ENCODE measurements at regions not wholly inside any gene's neighbourhood (a gene's known extent, or its start where the extent isn't known, plus 50 kb on each side); places are given as distances from the start of the nearest gene placed in this dataset.
A peak's percentile ranks its signal among the peaks of the same experiment; 100 is the strongest.
"Not testable (repeated sequence)": the region's sequence is repeated elsewhere in the genome, so short reads cannot be mapped to it uniquely, and the experiment has no call there.

DNA sequence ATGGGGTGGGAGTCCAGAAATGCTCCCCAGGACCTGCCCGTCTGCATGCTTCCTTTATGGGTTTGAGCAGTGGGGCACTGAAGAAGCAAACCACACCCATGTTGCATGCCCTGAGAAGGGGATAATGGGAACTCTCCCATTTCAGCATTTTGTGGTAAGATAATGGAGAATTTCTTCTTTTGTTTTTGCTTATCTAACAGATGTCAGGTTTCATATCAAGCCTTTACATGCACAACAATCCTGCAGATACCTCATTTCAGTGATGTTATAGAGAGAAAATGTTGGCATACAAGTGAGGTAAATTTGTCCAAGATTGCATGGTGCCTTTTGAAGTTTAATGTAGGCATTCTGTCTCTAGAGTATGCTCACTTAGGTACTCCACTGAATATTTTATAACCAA lies 177.0 kb downstream of the ALX1 start:
- Mint-ChIP-seq H3K4me1 (ENCODE audit: low read depth) (no peaks in the 10 kb centered on the region), H3K4me3 (no peak overlapping the region), H3K36me3 (no peaks in the 10 kb centered on the region), H3K27ac (no peak overlapping the region), H3K9me3 (ENCODE audit: low read depth) (no peaks in the 10 kb centered on the region), H3K27me3 (no peaks in the 10 kb centered on the region)

DNA sequence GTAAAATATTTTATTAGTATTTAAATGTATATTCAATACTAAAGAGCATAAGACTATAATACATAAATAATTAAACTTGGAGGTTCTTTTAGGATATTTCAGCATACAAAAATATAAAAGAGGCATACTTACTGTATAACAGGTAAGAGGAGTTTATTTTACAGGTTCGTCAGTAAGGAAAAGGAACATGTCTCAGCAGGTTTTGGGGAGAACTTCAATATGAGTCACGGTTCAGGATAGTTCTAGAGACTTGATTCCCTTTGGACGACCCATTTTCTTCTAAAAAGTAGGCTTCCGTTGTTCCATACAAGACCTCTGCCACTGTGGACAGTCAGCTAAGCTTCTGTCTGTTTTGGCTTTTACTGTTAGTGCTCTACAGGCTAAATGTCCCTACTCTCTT lies 181.1 kb downstream of the ALX1 start:
- Mint-ChIP-seq H3K27ac (no peak overlapping the region), H3K36me3 (no peaks in the 10 kb centered on the region), H3K9me3 (ENCODE audit: low read depth) (no peaks in the 10 kb centered on the region), H3K4me1 (ENCODE audit: low read depth) (no peaks in the 10 kb centered on the region), H3K27me3 (no peaks in the 10 kb centered on the region), H3K4me3 (no peak overlapping the region)

DNA sequence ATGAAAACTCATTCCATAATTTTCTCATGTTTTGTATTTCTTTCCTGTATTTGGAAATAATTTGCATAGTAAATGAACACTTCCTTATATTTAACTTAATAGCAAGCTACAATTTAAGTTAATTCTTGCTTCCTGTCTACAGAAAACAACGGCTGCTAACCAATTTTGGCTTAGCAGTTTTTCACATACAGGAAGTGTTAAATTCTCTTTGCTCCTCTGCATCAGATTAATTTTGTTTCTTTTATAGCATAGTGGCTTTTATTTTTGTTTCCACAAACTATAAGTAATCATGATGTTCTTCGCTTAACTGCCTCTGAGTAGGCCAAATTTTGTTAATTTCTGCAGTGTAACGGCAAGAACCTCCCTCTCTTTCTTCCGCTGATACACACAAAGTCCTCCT lies 182.9 kb downstream of the ALX1 start:
- no peaks in the 10 kb centered on the region for H3K9me3 Mint-ChIP-seq (ENCODE audit: low read depth)
- no peaks in the 10 kb centered on the region for H3K36me3 Mint-ChIP-seq
- H3K27ac Mint-ChIP-seq: no peak overlapping the region
- H3K27me3 Mint-ChIP-seq: no peaks in the 10 kb centered on the region
- no peaks in the 10 kb centered on the region for H3K4me1 Mint-ChIP-seq (ENCODE audit: low read depth)
- H3K4me3 Mint-ChIP-seq: no peak overlapping the region

DNA sequence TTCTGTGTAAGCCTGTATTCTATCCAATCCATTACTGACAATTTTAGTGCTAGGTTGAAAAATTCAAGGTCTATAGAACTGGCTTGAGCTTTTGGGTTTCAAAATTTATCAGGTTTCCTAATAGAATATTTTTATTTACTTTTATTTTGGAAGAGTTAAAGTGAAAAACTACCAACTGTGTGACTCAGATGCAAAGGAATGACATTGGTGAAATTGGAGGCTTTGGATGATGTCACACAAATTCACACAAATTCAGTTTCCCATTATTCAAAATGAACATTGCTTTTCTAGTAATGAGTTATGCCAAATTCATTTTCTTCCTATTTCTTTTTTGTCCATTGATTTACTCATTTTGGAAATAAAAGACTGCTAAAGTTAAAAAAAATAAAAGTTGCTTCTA lies 186.9 kb downstream of the ALX1 start:
- no peak overlapping the region for H3K4me3 Mint-ChIP-seq
- H3K36me3 Mint-ChIP-seq: no peaks in the 10 kb centered on the region
- peaks cover 14% of the 10 kb centered on the region for H3K4me1 Mint-ChIP-seq (ENCODE audit: low read depth)
- no peaks in the 10 kb centered on the region for H3K9me3 Mint-ChIP-seq (ENCODE audit: low read depth)
- no peaks in the 10 kb centered on the region for H3K27me3 Mint-ChIP-seq
- no peak overlapping the region for H3K27ac Mint-ChIP-seq

DNA sequence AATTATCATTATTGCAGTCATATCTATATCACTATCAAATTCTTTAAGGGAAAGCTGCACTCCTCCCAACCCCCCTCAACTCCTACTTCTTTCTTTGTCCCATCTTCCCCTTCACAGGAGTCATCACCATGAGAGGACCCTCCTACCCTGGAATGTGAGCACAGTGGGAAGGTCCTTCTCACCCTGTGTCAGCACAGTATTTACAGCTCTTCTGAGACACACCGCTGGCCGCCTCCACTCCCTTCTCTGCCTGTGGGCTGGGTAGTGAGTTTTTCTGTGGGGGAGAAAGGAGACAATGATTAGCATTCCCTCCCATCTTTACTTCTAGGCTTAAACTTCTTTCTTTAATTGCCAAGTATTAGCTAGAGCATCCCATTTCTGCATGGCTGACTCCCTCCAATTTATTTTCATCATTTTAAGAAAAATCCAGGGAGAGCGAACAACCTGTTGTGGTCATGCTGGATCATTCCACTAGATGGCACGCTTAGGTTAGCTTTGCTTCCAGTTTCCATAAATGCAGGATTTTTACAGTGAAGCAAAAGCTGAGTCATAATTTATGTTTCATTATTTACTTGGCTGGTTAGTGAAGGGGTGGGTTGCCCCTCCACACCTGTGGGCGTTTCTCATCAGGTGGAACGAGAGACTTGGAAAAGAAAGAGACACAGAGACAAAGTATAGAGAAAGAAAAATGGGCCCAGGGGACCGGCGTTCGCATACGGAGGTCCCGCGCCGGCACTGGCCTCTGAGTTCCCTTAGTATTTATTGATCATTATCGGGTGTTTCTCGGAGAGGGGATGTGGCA lies 188.5 kb downstream of the ALX1 start:
- H3K27ac Mint-ChIP-seq: peak overlapping the region; percentile 43
- peak overlapping the region; percentile 87 for H3K4me3 Mint-ChIP-seq
- H3K27me3 Mint-ChIP-seq: no peaks in the 10 kb centered on the region
- no peaks in the 10 kb centered on the region for H3K9me3 Mint-ChIP-seq (ENCODE audit: low read depth)
- H3K36me3 Mint-ChIP-seq: no peaks in the 10 kb centered on the region
- peaks cover 14% of the 10 kb centered on the region for H3K4me1 Mint-ChIP-seq (ENCODE audit: low read depth)

DNA sequence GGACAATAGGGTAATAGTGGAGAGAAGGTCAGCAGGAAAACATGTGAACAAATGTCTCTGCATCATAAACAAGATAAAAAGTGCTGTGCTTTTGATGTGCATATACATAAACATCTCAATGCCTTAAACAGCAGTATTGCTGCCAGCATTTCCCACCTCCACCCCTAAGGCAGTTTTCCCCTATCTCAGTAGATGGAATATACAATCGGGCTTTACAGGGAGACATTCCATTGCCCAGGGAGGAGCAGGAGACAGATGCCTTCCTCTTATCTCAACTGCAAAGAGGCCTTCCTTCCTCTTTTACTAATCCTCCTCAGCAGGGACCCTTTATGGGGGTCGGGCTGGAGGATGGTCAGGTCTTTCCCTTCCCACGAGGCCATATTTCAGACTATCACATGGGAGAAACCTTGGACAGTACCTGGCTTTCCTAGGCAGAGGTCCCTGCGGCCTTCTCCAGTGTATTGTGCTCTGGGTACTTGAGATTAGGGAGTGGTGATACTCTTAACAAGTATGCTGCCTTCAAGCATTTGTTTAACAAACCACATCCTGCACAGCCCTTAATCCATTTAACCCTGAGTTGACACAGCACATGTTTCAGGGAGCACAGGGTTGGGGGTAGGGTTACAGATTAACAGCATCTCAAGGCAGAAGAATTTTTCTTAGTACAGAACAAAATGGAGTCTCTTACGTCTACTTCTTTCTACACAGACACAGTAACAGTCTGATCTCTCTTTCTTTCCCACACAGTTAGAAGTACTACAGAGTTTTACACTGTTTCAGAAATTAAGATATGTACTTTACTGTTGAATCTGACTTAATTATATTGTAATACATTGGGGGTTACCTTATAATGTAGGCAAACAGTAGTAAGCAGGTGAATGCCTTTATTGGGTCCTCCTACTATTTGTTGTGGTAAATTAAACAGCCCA lies 189.4 kb downstream of the ALX1 start:
- H3K36me3 Mint-ChIP-seq; H3K27ac Mint-ChIP-seq; H3K9me3 Mint-ChIP-seq (ENCODE audit: low read depth); H3K27me3 Mint-ChIP-seq: not testable (repeated sequence)
- peaks cover 14% of the 10 kb centered on the region for H3K4me1 Mint-ChIP-seq (ENCODE audit: low read depth)
- peak overlapping the region; percentile 87 for H3K4me3 Mint-ChIP-seq

DNA sequence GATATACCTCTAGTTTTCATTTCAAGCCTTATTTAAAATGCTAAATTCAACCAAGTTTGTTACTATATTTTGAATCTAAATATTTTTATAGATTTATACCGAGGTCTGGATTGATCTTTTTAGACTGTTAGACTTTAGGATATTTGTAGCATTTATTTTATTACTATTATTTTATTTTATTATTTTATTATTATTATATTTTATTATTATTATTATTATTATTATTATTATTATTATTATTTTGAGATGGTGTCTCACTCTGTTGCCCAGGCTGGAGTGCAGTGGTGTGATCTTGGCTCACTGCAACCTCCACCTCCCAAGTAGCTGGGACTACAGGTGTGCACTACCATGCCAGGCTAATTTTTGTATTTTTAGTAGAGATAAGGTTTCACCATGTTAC lies 195.3 kb downstream of the ALX1 start:
- H3K27me3 Mint-ChIP-seq; H3K4me3 Mint-ChIP-seq; H3K4me1 Mint-ChIP-seq (ENCODE audit: low read depth); H3K27ac Mint-ChIP-seq; H3K9me3 Mint-ChIP-seq (ENCODE audit: low read depth); H3K36me3 Mint-ChIP-seq: not testable (repeated sequence)

DNA sequence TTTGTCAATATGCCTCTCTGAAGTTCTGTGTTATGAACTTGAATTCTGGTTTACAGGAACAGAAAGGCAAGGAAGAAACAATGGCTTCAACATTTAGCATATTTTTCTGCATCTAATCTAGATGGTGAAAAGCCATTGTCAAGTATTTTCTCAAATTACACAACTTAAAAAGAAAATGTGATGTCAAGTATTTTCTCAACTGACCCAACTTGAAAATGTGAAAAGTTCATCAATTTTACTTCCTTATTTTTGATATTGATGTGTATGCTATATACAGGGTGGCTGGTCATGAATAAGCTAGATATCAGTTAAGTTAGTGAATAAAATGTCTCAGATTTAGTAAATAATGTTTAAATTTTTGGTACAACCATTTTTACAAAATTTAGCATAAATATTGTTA lies 196.7 kb downstream of the ALX1 start:
- Mint-ChIP-seq H3K4me1 (ENCODE audit: low read depth) (no peaks in the 10 kb centered on the region), H3K36me3 (no peaks in the 10 kb centered on the region)

DNA sequence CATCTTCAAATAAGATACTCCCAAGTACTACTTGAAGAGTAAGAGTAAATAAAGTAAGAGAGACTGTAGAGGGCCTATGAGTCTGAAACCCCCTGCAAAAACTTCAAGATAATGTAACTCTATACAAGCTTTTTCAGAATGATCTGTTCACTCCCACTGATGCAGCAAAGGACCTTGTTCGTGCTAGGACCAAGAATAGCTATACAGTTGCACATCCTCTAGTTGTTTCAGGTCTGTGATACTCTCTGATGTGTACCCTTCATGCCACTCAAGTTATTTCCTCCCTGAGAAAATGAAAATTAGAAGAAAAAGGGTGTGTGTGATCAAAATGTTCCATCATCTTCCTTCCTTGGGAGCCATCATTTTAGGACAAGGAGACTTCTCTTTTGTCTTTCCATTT lies 204.4 kb downstream of the ALX1 start:
- Mint-ChIP-seq H3K27ac (no peak overlapping the region), H3K36me3 (no peaks in the 10 kb centered on the region), H3K4me1 (ENCODE audit: low read depth) (no peaks in the 10 kb centered on the region), H3K27me3 (no peaks in the 10 kb centered on the region), H3K9me3 (ENCODE audit: low read depth) (no peaks in the 10 kb centered on the region), H3K4me3 (no peak overlapping the region)

More for the DNA sequence above, 196.7 kb downstream of the ALX1 start:
- no peak overlapping the region for H3K27ac Mint-ChIP-seq
- no peaks in the 10 kb centered on the region for H3K9me3 Mint-ChIP-seq (ENCODE audit: low read depth)
- H3K27me3 Mint-ChIP-seq: no peaks in the 10 kb centered on the region
- no peak overlapping the region for H3K4me3 Mint-ChIP-seq

DNA sequence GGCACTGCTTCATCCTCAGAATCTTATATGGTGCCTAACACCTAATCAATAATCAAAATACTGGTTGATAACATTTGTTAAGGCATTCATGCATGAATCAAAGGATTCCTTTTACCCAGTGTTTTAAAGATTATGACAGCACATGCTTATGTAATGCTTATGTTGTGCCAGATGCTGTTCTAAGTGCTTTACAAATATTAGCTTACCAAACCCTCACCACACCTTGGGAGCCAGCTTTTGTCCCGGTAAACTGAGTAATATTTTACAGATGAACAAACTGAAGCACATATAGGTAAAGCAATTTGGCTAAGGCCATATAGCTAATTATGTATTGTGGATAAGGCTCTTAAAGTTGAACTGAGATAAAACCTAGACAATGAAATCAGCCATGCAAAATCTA lies 209.2 kb downstream of the ALX1 start:
- Mint-ChIP-seq H3K9me3 (ENCODE audit: low read depth) (peaks cover 11% of the 10 kb centered on the region), H3K27me3 (no peaks in the 10 kb centered on the region), H3K27ac (no peak overlapping the region), H3K36me3 (no peaks in the 10 kb centered on the region), H3K4me3 (no peak overlapping the region), H3K4me1 (ENCODE audit: low read depth) (no peaks in the 10 kb centered on the region)

DNA sequence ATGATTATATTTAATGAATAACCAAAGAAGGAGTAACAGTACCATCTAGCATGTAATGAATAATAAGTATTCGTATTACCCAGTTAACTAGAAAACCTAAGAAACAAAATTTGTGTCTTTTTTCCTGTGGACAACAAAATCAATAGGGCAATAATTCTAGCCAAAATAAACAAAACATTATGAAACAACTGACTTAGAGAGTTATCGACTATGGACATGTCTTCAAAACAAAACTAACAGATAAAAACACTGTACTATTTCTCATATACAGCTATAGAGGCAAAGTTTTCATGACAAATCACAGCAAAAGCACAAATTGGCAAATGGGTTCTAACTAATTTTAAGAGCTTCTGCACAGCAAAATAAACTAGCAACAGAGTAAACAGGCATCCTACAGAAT lies 224.1 kb downstream of the ALX1 start:
- no peaks in the 10 kb centered on the region for H3K9me3 Mint-ChIP-seq (ENCODE audit: low read depth)
- no peaks in the 10 kb centered on the region for H3K27me3 Mint-ChIP-seq
- no peak overlapping the region for H3K27ac Mint-ChIP-seq
- no peak overlapping the region for H3K4me3 Mint-ChIP-seq
- H3K36me3 Mint-ChIP-seq: no peaks in the 10 kb centered on the region
- H3K4me1 Mint-ChIP-seq (ENCODE audit: low read depth): no peaks in the 10 kb centered on the region

DNA sequence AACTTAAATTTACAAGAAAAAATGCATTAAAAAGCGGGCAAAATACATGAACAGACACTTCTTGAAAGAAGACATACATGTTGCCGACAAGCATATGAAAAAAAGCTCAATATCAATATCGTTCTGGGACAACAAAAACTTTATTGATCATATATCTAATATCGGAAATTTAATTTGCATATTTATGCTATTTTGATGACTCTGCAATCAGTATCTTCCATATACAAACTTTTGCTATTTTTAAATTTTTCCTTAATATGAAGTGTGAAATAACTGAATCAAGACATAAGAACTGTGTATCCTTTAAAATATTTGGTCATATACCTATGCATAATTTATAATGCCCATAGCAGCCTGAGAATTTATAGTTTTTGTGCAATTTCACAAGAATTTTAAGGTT lies 224.6 kb downstream of the ALX1 start:
- H3K36me3 Mint-ChIP-seq: no peaks in the 10 kb centered on the region
- no peaks in the 10 kb centered on the region for H3K4me1 Mint-ChIP-seq (ENCODE audit: low read depth)
- H3K9me3 Mint-ChIP-seq (ENCODE audit: low read depth): no peaks in the 10 kb centered on the region
- H3K27me3 Mint-ChIP-seq: no peaks in the 10 kb centered on the region
- H3K4me3 Mint-ChIP-seq: no peak overlapping the region
- no peak overlapping the region for H3K27ac Mint-ChIP-seq

DNA sequence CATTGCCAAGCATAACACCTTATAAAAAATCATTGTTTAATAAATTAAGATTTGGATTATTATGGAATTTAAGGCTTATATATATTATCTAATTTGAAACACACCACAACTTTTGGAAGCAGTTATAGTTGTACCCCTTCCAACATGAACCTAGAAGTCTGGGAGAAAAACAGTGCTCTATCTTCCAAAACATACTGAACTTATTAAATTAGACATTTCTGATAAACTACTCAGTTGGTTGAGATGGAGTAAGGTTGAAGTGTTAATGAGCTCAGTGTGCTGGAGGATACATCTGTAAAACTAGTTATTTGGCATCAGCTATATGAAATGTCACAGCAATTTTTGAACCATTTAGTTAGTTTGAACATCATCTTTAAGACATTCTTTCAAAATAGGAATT lies 227.4 kb downstream of the ALX1 start:
- H3K4me3 Mint-ChIP-seq: no peak overlapping the region
- no peaks in the 10 kb centered on the region for H3K4me1 Mint-ChIP-seq (ENCODE audit: low read depth)
- H3K9me3 Mint-ChIP-seq (ENCODE audit: low read depth): no peaks in the 10 kb centered on the region
- no peaks in the 10 kb centered on the region for H3K36me3 Mint-ChIP-seq
- no peak overlapping the region for H3K27ac Mint-ChIP-seq
- H3K27me3 Mint-ChIP-seq: no peaks in the 10 kb centered on the region

DNA sequence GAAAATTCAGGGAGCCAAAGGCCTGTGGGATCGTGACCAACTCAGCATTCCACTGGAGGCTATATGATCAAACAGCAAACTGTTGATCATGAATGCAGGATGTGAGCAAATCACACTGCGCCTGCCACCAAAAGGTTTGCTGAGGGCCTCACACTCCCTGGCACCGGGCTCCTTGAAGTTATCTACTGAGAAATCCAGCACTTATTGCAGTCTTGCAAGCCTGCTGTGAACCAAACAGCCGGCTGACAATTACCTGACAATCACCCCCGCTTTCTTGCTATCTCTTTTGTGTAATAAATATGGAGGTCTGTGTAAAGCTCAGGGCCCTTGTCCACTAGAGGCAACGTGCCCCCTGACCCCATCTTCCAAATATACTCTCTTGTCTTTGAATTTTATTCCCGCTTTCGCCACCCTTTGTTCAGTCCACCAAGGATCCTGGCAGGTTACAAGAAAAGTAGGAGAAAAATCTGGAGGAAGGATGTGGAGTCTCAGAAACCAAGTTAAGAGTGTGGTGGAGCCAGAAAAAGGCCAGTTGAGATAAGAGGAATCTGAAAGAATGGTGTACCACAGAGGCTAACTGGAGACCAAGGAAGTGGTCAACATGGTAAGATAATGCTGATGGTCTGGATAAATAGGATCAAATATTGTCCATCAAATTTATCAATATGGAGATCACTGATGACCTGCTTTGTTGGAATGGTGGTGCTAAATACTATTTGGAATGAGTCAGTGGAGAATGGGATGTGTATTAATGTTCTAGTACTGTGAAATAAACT lies 229.2 kb downstream of the ALX1 start:
- Mint-ChIP-seq H3K27me3 (no peaks in the 10 kb centered on the region), H3K36me3 (no peaks in the 10 kb centered on the region)

DNA sequence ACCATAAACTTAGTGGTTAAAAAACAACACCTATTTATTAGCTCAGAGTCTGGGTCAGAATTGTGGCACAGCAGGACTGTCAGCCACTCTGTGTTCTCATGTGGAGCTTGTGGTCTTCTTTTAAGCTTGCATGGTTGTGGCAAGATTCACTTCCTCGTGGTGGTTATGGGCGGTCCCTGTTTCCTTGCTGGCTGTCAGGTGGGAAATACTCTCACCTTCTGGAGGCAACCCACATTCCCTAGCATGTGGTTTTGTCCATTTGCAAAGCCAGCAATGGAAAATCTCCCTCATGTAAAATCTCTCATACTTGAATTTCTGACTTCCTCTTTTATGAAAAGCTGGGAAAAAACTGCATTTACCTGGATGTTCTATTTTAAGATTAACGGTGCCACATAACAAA lies 229.8 kb downstream of the ALX1 start:
- H3K9me3 Mint-ChIP-seq (ENCODE audit: low read depth): no peaks in the 10 kb centered on the region
- H3K4me1 Mint-ChIP-seq (ENCODE audit: low read depth): no peaks in the 10 kb centered on the region
- no peak overlapping the region for H3K4me3 Mint-ChIP-seq
- H3K27ac Mint-ChIP-seq: no peak overlapping the region
- no peaks in the 10 kb centered on the region for H3K36me3 Mint-ChIP-seq
- H3K27me3 Mint-ChIP-seq: no peaks in the 10 kb centered on the region

More for the DNA sequence above, 229.2 kb downstream of the ALX1 start:
- Mint-ChIP-seq H3K4me1 (ENCODE audit: low read depth) (no peaks in the 10 kb centered on the region), H3K9me3 (ENCODE audit: low read depth) (no peaks in the 10 kb centered on the region), H3K4me3 (no peak overlapping the region), H3K27ac (no peak overlapping the region)

Data from activated naive CD8-positive, alpha-beta T cell (primary cell).